ENCODE measurements at regions not wholly inside any gene's neighbourhood (a gene's known extent, or its start where the extent isn't known, plus 50 kb on each side); places are given as distances from the start of the nearest gene placed in this dataset.
A peak's percentile ranks its signal among the peaks of the same experiment; 100 is the strongest.

- Histone ChIP-seq H3K27me3 (no peaks in the 10 kb centered on the region), H3K4me3 (no peak overlapping the region), H3K9me3 (no peaks in the 10 kb centered on the region), H3K36me3 (no peaks in the 10 kb centered on the region)
- no peak for DNase-seq
These were observed 90.0 kb downstream of the FGF18 start for GRCh38 chr5:171509467-171509866.

GRCh38 chr5:171512397-171512796, 93.0 kb downstream of the FGF18 start:
- Histone ChIP-seq H3K9me3 (no peaks in the 10 kb centered on the region), H3K36me3 (no peaks in the 10 kb centered on the region), H3K4me3 (no peak overlapping the region), H3K27me3 (no peaks in the 10 kb centered on the region)
- no peak for DNase-seq

- Histone ChIP-seq H3K4me3 (no peak overlapping the region), H3K27me3 (no peaks in the 10 kb centered on the region), H3K9me3 (no peaks in the 10 kb centered on the region), H3K36me3 (no peaks in the 10 kb centered on the region)
- no peak for DNase-seq
These were observed 94.1 kb downstream of the FGF18 start for GRCh38 chr5:171513591-171513990.

GRCh38 chr5:171518916-171519315, 99.5 kb downstream of the FGF18 start:
- no peak for DNase-seq

DNA sequence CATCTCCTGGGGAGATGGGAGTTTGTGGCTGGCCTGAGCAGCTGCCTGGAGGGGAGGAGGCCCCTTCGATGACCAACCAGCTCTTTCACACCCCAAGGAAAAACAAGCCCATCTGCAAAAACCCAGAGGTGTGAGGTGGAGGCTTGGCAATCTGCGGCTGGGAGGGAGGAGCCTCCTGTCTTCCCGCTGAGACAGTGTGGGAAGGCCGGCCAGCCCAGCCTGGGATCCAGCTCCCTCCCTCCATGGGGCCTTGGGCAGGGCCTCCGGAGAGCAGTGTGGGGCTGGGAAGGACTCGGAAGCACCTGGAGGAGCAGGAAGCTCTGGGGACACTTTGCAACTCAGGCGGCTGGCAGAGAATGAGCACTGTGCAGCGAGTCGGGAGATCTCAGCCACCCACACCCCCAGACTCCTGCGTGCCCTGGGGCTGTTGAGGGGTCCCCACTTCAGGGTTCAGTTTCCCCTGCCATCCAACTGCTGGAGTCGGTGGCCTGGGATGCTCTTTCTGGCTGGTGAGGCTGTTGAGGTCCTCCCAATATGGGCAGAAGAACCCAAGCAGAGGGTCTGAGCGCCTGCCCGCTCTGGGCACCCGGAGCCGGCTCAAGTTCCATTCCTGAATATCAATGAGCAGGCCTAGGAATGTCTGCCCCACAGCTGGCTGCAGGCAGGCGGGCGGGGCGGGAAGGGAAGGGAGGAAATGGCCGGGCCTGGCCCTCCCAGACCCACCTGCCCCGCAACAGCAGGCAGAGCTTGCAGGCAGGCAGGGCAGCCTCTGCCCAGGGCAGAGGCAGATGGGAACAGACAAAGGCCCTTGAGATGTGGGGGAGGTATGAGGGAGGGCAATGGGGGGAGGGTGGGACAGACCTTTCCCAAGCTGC, 101.1 kb downstream of the FGF18 start:
- Histone ChIP-seq H3K9me3 (no peaks in the 10 kb centered on the region), H3K4me3 (no peak overlapping the region), H3K27me3 (no peaks in the 10 kb centered on the region), H3K36me3 (no peaks in the 10 kb centered on the region)
- DNase-seq, result peak; percentile 88

More at GRCh38 chr5:171518916-171519315, 99.5 kb downstream of the FGF18 start:
- H3K36me3 ChIP-seq, result no peaks in the 10 kb centered on the region
- H3K27me3 ChIP-seq, result no peaks in the 10 kb centered on the region
- H3K9me3 ChIP-seq, result no peaks in the 10 kb centered on the region
- no peak overlapping the region for H3K4me3 ChIP-seq

DNA sequence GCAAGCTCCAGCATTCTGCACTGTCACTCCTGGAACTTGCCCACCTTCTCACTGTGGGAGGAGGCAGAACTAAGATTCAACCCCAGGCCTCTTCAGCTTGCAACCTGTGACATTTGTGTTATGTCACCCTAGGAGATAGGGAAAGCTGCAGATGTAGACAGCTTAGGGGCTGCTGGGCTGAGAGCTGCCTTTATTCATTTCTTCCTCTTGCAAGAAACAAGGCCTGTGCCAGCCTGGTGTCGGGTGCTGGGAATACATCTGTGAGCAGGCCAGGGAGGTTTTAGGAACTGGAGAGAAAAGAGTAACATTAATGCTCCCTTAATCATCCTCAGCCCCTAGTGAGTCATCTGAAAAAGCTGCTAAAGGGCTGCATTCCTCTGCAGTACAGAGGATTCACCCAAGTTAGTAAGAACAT, 101.8 kb downstream of the FGF18 start:
- Histone ChIP-seq H3K27me3 (no peaks in the 10 kb centered on the region), H3K36me3 (no peaks in the 10 kb centered on the region), H3K9me3 (no peaks in the 10 kb centered on the region), H3K4me3 (no peak overlapping the region)
- peak; percentile 97 for DNase-seq

GRCh38 chr5:171521679-171522078, 102.2 kb downstream of the FGF18 start:
- no peaks in the 10 kb centered on the region for H3K27me3 ChIP-seq
- H3K4me3 ChIP-seq, result no peak overlapping the region
- no peak for DNase-seq
- no peaks in the 10 kb centered on the region for H3K36me3 ChIP-seq
- no peaks in the 10 kb centered on the region for H3K9me3 ChIP-seq

- H3K36me3 ChIP-seq, result no peaks in the 10 kb centered on the region
- no peak for DNase-seq
- no peaks in the 10 kb centered on the region for H3K9me3 ChIP-seq
- H3K4me3 ChIP-seq, result no peak overlapping the region
- no peaks in the 10 kb centered on the region for H3K27me3 ChIP-seq
These were observed 104.3 kb downstream of the FGF18 start for GRCh38 chr5:171523781-171524180.

GRCh38 chr5:171524466-171524865, 105.0 kb downstream of the FGF18 start:
- no peak overlapping the region for H3K4me3 ChIP-seq

DNA sequence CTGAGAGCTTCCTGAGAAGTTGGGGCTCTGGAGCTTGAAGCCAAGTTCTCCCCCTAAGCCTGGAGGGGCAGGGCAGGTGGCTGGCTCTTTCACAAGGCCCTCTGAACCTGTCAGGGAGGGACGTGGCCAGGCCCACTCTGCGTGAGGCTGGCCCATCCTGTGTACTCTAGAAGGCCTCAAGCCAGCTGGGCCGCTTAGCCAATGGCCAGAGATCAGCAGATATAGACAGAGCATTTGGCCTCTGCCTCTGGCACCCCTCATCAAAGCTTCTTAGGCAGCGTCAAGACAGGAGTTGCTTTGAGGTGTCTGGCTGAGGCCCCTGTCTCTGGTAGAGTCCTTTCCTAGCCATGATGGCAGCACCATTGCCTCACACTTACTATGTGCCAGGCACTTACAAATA, 105.6 kb downstream of the FGF18 start:
- H3K36me3 ChIP-seq, result no peaks in the 10 kb centered on the region
- no peaks in the 10 kb centered on the region for H3K27me3 ChIP-seq
- DNase-seq, result peak; percentile 31
- H3K4me3 ChIP-seq, result no peak overlapping the region
- H3K9me3 ChIP-seq, result no peaks in the 10 kb centered on the region

More at GRCh38 chr5:171524466-171524865, 105.0 kb downstream of the FGF18 start:
- peak; percentile 75 for DNase-seq
- Histone ChIP-seq H3K27me3 (no peaks in the 10 kb centered on the region), H3K9me3 (no peaks in the 10 kb centered on the region), H3K36me3 (no peaks in the 10 kb centered on the region)

- no peak for DNase-seq
- 0 out of 2 replicates have a peak, but pooled peaks cover 1% of the 10 kb centered on the region for H3K9me3 ChIP-seq
- H3K4me3 ChIP-seq, result no peak overlapping the region
- H3K36me3 ChIP-seq, result no peaks in the 10 kb centered on the region
- H3K27me3 ChIP-seq, result no peaks in the 10 kb centered on the region
These were observed 108.6 kb downstream of the FGF18 start for GRCh38 chr5:171528036-171528435.

- 0 out of 2 replicates have a peak, but pooled peaks cover 4% of the 10 kb centered on the region for H3K9me3 ChIP-seq
- no peak overlapping the region for H3K4me3 ChIP-seq
- no peak for DNase-seq
- no peaks in the 10 kb centered on the region for H3K27me3 ChIP-seq
- no peaks in the 10 kb centered on the region for H3K36me3 ChIP-seq
These were observed 109.6 kb downstream of the FGF18 start for GRCh38 chr5:171528865-171529614.

GRCh38 chr5:171531638-171532037, 112.2 kb downstream of the FGF18 start:
- DNase-seq, result no peak
- H3K9me3 ChIP-seq, result 0 out of 2 replicates have a peak, but pooled peaks cover 4% of the 10 kb centered on the region
- no peak overlapping the region for H3K4me3 ChIP-seq
- no peaks in the 10 kb centered on the region for H3K36me3 ChIP-seq
- H3K27me3 ChIP-seq, result no peaks in the 10 kb centered on the region

DNA sequence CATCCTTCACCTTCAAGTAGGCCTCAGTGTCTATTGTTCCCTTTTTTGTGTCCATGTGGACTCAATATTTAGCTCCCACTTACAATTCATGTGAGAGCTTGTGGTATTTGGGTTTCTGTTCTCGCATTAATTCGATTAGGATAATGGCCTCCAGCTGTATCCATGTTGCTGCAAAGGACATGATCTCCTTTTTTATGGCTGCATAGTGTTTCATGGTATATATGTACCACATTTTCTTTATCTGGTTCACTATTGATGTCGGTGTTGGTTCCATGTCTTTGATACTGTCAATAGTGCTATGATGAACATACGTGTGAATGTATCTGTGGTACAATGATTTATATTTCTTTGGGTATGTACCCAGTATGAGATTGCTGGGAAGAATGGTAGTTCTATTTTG, 113.7 kb downstream of the FGF18 start:
- Histone ChIP-seq H3K4me3 (no peak overlapping the region), H3K36me3 (no peaks in the 10 kb centered on the region), H3K9me3 (0 out of 2 replicates have a peak, but pooled peaks cover 4% of the 10 kb centered on the region), H3K27me3 (no peaks in the 10 kb centered on the region)
- DNase-seq, result no peak

DNA sequence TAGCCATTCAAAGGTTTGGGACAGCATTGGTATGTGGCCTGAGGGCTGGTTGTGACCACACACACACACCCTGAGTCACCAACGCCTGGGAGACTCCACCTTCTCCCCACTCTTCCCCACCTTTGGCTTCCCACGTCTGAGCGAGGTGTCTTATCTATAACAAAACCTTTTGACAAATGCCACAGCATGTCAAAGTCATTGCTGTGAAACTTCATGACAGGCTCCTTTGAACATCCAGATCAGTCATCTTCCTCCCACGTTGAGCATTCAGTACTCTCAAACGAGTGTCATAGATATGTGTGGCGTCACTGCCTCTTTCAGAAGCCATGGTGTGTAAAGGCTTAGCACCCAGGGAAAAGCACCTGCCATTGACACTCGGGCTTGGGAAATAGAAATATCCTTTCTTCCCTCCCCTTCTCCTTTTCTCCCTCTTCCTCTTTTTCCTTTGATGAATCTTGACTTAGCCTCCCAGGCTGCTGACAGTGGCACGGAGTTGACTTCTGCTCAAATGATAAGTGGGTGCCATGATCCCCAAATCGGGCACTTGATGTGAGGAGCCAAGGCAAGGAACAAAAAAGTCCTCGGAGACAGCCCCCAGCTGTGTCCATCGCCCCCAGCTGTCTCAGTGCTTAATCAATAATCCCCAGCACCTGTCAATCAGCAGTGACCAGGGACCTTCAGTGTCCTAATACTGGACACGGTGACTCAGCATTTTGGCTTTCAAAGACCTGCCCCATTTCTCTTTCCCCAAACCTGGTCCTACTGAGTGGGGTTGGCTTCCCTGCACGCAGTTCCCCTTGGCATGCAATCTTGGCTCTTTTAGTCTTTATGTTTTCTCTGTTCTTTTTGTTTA, 114.8 kb downstream of the FGF18 start:
- H3K27me3 ChIP-seq, result no peaks in the 10 kb centered on the region
- no peak overlapping the region for H3K4me3 ChIP-seq
- DNase-seq, result no peak
- H3K36me3 ChIP-seq, result no peaks in the 10 kb centered on the region
- H3K9me3 ChIP-seq, result 0 out of 2 replicates have a peak, but pooled peaks cover 4% of the 10 kb centered on the region

DNA sequence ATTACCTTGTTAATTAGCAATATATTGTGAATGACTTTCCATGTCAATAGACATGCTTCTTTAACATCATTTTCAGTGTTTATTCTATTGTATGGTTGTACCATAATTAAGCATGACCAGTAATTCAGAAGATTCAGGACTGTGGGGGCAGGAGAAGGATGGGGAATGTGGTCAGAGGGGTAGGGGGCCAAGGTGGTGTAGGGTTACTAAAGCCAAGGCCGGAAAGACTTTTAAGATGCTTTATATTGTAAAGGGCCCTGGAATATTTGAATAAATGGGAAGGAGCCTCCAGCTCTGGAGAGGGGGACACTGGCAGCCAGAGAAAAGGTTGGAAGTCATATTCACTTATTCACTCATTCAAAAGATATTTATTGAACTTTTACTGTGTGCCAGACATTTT, 115.7 kb downstream of the FGF18 start:
- no peaks in the 10 kb centered on the region for H3K36me3 ChIP-seq
- H3K4me3 ChIP-seq, result no peak overlapping the region
- 0 out of 2 replicates have a peak, but pooled peaks cover 4% of the 10 kb centered on the region for H3K9me3 ChIP-seq
- H3K27me3 ChIP-seq, result no peaks in the 10 kb centered on the region
- no peak for DNase-seq
